Islet precursor cell (in vitro differentiated cells): ENCODE measurements at regions not wholly inside any gene's neighbourhood (a gene's known extent, or its start where the extent isn't known, plus 50 kb on each side); places are given as distances from the start of the nearest gene placed in this dataset.

ENCODE experiments used
- DNase-seq: peaks from one replicate; pipeline ENCODE4 v3.0.0-alpha.2; 2018

- DNase-seq = no peak
These were observed 1132.4 kb downstream of the EFNB2 start for GRCh38 chr13:105403086-105403485.

- no peak for DNase-seq
These were observed 1140.4 kb downstream of the EFNB2 start for GRCh38 chr13:105395041-105395440.

- DNase-seq = no peak
These were observed 1146.1 kb downstream of the EFNB2 start for GRCh38 chr13:105389373-105389772.

- no peak for DNase-seq
These were observed 1158.0 kb downstream of the EFNB2 start for GRCh38 chr13:105377452-105377851.

GRCh38 chr13:105370011-105370650 is 1165.3 kb downstream of the EFNB2 start:
- no peak for DNase-seq

GRCh38 chr13:105368781-105369180 is 1166.7 kb downstream of the EFNB2 start:
- DNase-seq = no peak

- no peak for DNase-seq
These were observed 1169.6 kb downstream of the EFNB2 start for GRCh38 chr13:105365831-105366230.

- no peak for DNase-seq
These were observed 1170.4 kb downstream of the EFNB2 start for GRCh38 chr13:105365021-105365550.

GRCh38 chr13:105364191-105364590 is 1171.3 kb downstream of the EFNB2 start:
- DNase-seq = no peak

- no peak for DNase-seq
These were observed 1171.9 kb downstream of the EFNB2 start for GRCh38 chr13:105363261-105364190.

- no peak for DNase-seq
These were observed 1181.8 kb downstream of the EFNB2 start for GRCh38 chr13:105353654-105354053.

- no peak for DNase-seq
These were observed 1186.3 kb downstream of the EFNB2 start for GRCh38 chr13:105349082-105349723.

- DNase-seq = no peak
These were observed 1189.2 kb downstream of the EFNB2 start for GRCh38 chr13:105346141-105346775.

GRCh38 chr13:105345730-105346129 is 1189.7 kb downstream of the EFNB2 start:
- DNase-seq = no peak

- DNase-seq = no peak
These were observed 1190.3 kb downstream of the EFNB2 start for GRCh38 chr13:105345131-105345530.

- no peak for DNase-seq
These were observed 1192.2 kb downstream of the EFNB2 start for GRCh38 chr13:105343134-105343806.

- no peak for DNase-seq
These were observed 1193.1 kb downstream of the EFNB2 start for GRCh38 chr13:105342281-105342820.

GRCh38 chr13:105341758-105342157 is 1193.7 kb downstream of the EFNB2 start:
- DNase-seq = no peak

GRCh38 chr13:105341256-105341655 is 1194.2 kb downstream of the EFNB2 start:
- DNase-seq = no peak

- DNase-seq = no peak
These were observed 1195.3 kb downstream of the EFNB2 start for GRCh38 chr13:105340061-105340606.

GRCh38 chr13:105338773-105339172 is 1196.7 kb downstream of the EFNB2 start:
- no peak for DNase-seq

- DNase-seq = no peak
These were observed 1197.5 kb downstream of the EFNB2 start for GRCh38 chr13:105338006-105338405.
